ENCODE measurements at regions not wholly inside any gene's neighbourhood (a gene's known extent, or its start where the extent isn't known, plus 50 kb on each side); places are given as distances from the start of the nearest gene placed in this dataset.
A peak's percentile ranks its signal among the peaks of the same experiment; 100 is the strongest.

DNA sequence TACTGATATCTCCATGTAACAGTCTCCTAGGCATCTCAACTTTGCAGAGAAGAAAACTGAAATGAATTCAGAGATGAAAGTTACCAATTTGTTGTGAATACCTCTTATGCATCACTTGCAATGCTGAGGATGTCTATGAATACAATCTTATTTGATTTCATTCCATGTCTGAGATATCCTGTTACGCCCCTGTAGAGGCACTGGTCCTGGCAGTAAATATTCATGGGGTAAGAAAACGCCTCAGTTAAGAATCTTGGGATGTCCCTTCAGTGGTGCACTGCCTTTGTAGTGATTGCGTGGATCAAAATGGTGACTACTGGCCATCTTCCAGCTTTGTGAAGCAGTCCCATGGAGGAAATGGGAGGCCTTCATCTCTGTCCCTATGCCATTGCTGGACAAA lies 229.1 kb upstream of the C9orf72 start:
- H3K4ac ChIP-seq (ENCODE audit: low read depth, low read length) = no peak overlapping the region
- no peaks in the 10 kb centered on the region for H3K36me3 Mint-ChIP-seq (ENCODE audit: insufficient read depth in 1 of 3, low read depth in 3 of 3)
- H3K9me3 Mint-ChIP-seq = no peaks in the 10 kb centered on the region
- no peak overlapping the region for H2AFZ ChIP-seq (ENCODE audit: low read length)
- no peak overlapping the region for H2BK20ac ChIP-seq (ENCODE audit: low read depth, low read length, poor library complexity, severe bottlenecking)
- WGBS (ENCODE audit: extremely low coverage, insufficient read length, low lambda C conversion rate) = no CpG with 5 or more reads among the region's 3 CpGs
- H4K5ac ChIP-seq (ENCODE audit: insufficient read length, low read depth, low read length) = no peak overlapping the region
- no peak overlapping the region for H3K14ac ChIP-seq (ENCODE audit: insufficient read depth, low read length)
- no peak overlapping the region for H2BK12ac ChIP-seq (ENCODE audit: insufficient read length, low read depth, low read length)
- H3K18ac ChIP-seq (ENCODE audit: insufficient read length, low read depth, low read length) = no peak overlapping the region
- H3K23me2 ChIP-seq (ENCODE audit: insufficient read length, low read depth, low read length, poor library complexity, severe bottlenecking) = no peaks in the 10 kb centered on the region
- H2BK120ac ChIP-seq (ENCODE audit: low read depth, low read length, poor library complexity, severe bottlenecking) = no peak overlapping the region
- no peaks in the 10 kb centered on the region for H3K9me3 ChIP-seq (ENCODE audit: control insufficient read depth, low read depth, low read length)
- H3K23ac ChIP-seq (ENCODE audit: insufficient read length, low read depth, low read length) = peak overlapping the region; percentile 23
- H2BK15ac ChIP-seq (ENCODE audit: low read depth, low read length) = no peak overlapping the region
- H3T11ph ChIP-seq (ENCODE audit: low read length) = no peak overlapping the region
- H3K4me1 Mint-ChIP-seq = no peaks in the 10 kb centered on the region
- no peak for DNase-seq
- no peaks in the 10 kb centered on the region for H3K79me1 ChIP-seq (ENCODE audit: insufficient read depth, low read depth, low read length, poor library complexity, severe bottlenecking)
- H4K8ac ChIP-seq (replicated peaks; ENCODE audit: insufficient read length, low read depth, low read length) = no peak overlapping the region
- no peak overlapping the region for H3K27ac ChIP-seq (ENCODE audit: insufficient read length, low read depth, low read length)
- H3K27ac Mint-ChIP-seq = no peak overlapping the region
- TF ChIP-seq, protein P1, sequence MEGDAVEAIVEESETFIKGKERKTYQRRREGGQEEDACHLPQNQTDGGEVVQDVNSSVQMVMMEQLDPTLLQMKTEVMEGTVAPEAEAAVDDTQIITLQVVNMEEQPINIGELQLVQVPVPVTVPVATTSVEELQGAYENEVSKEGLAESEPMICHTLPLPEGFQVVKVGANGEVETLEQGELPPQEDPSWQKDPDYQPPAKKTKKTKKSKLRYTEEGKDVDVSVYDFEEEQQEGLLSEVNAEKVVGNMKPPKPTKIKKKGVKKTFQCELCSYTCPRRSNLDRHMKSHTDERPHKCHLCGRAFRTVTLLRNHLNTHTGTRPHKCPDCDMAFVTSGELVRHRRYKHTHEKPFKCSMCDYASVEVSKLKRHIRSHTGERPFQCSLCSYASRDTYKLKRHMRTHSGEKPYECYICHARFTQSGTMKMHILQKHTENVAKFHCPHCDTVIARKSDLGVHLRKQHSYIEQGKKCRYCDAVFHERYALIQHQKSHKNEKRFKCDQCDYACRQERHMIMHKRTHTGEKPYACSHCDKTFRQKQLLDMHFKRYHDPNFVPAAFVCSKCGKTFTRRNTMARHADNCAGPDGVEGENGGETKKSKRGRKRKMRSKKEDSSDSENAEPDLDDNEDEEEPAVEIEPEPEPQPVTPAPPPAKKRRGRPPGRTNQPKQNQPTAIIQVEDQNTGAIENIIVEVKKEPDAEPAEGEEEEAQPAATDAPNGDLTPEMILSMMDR (conservative IDR thresholded peaks at IDR 0.05) = no peak
- H4K91ac ChIP-seq (ENCODE audit: insufficient read length, low read depth, low read length) = no peak overlapping the region
- no peak overlapping the region for H3K4me2 ChIP-seq (ENCODE audit: insufficient read depth, insufficient read length, low read length)
- no peak overlapping the region for H3K4me3 Mint-ChIP-seq
- H2AK5ac ChIP-seq (ENCODE audit: insufficient read length, low read length) = no peak overlapping the region
- no peak overlapping the region for H3K56ac ChIP-seq (ENCODE audit: insufficient read length, low read depth, low read length)
- H3K4me1 ChIP-seq (ENCODE audit: insufficient read depth, low read length) = no peaks in the 10 kb centered on the region
- H3K9ac ChIP-seq (ENCODE audit: extremely low read depth, insufficient read length, low read length) = no peak overlapping the region
- no peaks in the 10 kb centered on the region for H4K20me1 ChIP-seq (ENCODE audit: control insufficient read depth, insufficient read depth, insufficient read length)
- no peaks in the 10 kb centered on the region for H3K27me3 ChIP-seq (ENCODE audit: insufficient read depth, low read length)
- H3K27me3 Mint-ChIP-seq (ENCODE audit: low read depth) = no peaks in the 10 kb centered on the region
- no peaks in the 10 kb centered on the region for H3K79me2 ChIP-seq (ENCODE audit: insufficient read depth, low read length)
- H2BK5ac ChIP-seq (ENCODE audit: insufficient read length, low read length) = no peak overlapping the region

Measured in H9 (cell line).